ENCODE measurements at regions not wholly inside any gene's neighbourhood (a gene's known extent, or its start where the extent isn't known, plus 50 kb on each side); places are given as distances from the start of the nearest gene placed in this dataset.
"Not testable (repeated sequence)": the region's sequence is repeated elsewhere in the genome, so short reads cannot be mapped to it uniquely, and the experiment has no call there.

- not testable (repeated sequence) for DNase-seq
Observed at GRCh38 chr1:66424530-66424929, 109.4 kb upstream of the SGIP1 start.

GRCh38 chr1:66426239-66426853, 107.6 kb upstream of the SGIP1 start:
- DNase-seq: no peak

- not testable (repeated sequence) for DNase-seq
Observed at GRCh38 chr1:66430815-66431214, 103.1 kb upstream of the SGIP1 start.

- no peak for DNase-seq
Observed at GRCh38 chr1:66431999-66432398, 102.0 kb upstream of the SGIP1 start.

GRCh38 chr1:66433611-66434010, 100.3 kb upstream of the SGIP1 start:
- DNase-seq: no peak

GRCh38 chr1:66434096-66434495, 99.9 kb upstream of the SGIP1 start:
- no peak for DNase-seq

GRCh38 chr1:66435541-66435940, 98.4 kb upstream of the SGIP1 start:
- no peak for DNase-seq

- DNase-seq: no peak
Observed at GRCh38 chr1:66436378-66437135, 97.4 kb upstream of the SGIP1 start.

- no peak for DNase-seq
Observed at GRCh38 chr1:66437136-66437401, 96.9 kb upstream of the SGIP1 start.

- no peak for DNase-seq
Observed at GRCh38 chr1:66438062-66438461, 95.9 kb upstream of the SGIP1 start.

- no peak for DNase-seq
Observed at GRCh38 chr1:66438501-66438900, 95.5 kb upstream of the SGIP1 start.

- DNase-seq: no peak
Observed at GRCh38 chr1:66439031-66439740, 94.8 kb upstream of the SGIP1 start.

- DNase-seq: no peak
Observed at GRCh38 chr1:66443793-66444192, 90.2 kb upstream of the SGIP1 start.

GRCh38 chr1:66444438-66445265, 89.3 kb upstream of the SGIP1 start:
- DNase-seq: no peak

GRCh38 chr1:66445492-66446181, 88.3 kb upstream of the SGIP1 start:
- no peak for DNase-seq

GRCh38 chr1:66446261-66447001, 87.5 kb upstream of the SGIP1 start:
- peak; percentile 22 for DNase-seq

GRCh38 chr1:66450043-66450514, 83.9 kb upstream of the SGIP1 start:
- DNase-seq: no peak

- DNase-seq: no peak
Observed at GRCh38 chr1:66450847-66451246, 83.1 kb upstream of the SGIP1 start.

- no peak for DNase-seq
Observed at GRCh38 chr1:66452162-66452561, 81.8 kb upstream of the SGIP1 start.

GRCh38 chr1:66452982-66453381, 81.0 kb upstream of the SGIP1 start:
- DNase-seq: no peak

GRCh38 chr1:66455446-66455845, 78.5 kb upstream of the SGIP1 start:
- no peak for DNase-seq

- DNase-seq: no peak
Observed at GRCh38 chr1:66460776-66461175, 73.2 kb upstream of the SGIP1 start.

Measured in 8988T (cell line).